DOHH2 (cell line): ENCODE measurements at regions not wholly inside any gene's neighbourhood (a gene's known extent, or its start where the extent isn't known, plus 50 kb on each side); places are given as distances from the start of the nearest gene placed in this dataset.
"Not testable (repeated sequence)": the region's sequence is repeated elsewhere in the genome, so short reads cannot be mapped to it uniquely, and the experiment has no call there.

ENCODE experiments used
- H3F3A ChIP-seq: fragments of 200-600 bp; sonication (generic), shearing (Covaris generic); 2 replicates; pipeline ENCODE4 v1.6.0; 2016; ENCODE audit warnings: antibody characterized with exemption, mild to moderate bottlenecking; ENCODE audit not compliant: control insufficient read depth, insufficient read depth
- H3K27ac ChIP-seq: fragments of 200-600 bp; sonication (generic); 2 replicates; pipeline ENCODE4 v1.5.1; 2014; ENCODE audit warnings: low read depth, mild to moderate bottlenecking, low read length, moderate library complexity
- H3K27me3 ChIP-seq: fragments of 200-600 bp; sonication (generic); 2 replicates; pipeline ENCODE4 v1.6.1; 2014; ENCODE audit warnings: mild to moderate bottlenecking, low read length, mixed read lengths; ENCODE audit not compliant: control insufficient read depth
- H3K36me3 ChIP-seq: fragments of 200-600 bp; sonication (generic); 2 replicates; pipeline ENCODE4 v1.6.1; 2014; ENCODE audit warnings: mild to moderate bottlenecking, low read length, moderate library complexity, mixed read lengths; ENCODE audit not compliant: control insufficient read depth
- H3K4me1 ChIP-seq: fragments of 200-600 bp; sonication (generic); 2 replicates; pipeline ENCODE4 v1.6.1; 2014; ENCODE audit warnings: mild to moderate bottlenecking, low read length, mixed read lengths; ENCODE audit not compliant: control insufficient read depth
- H3K4me2 ChIP-seq: fragments of 200-600 bp; sonication (generic); 2 replicates; pipeline ENCODE4 v1.6.0; 2014; ENCODE audit warnings: mild to moderate bottlenecking, low read length, moderate library complexity
- H3K4me3 ChIP-seq: fragments of 200-600 bp; sonication (generic); 2 replicates; pipeline ENCODE4 v1.5.1; 2014; ENCODE audit warnings: mild to moderate bottlenecking, low read length, mixed read lengths
- H3K79me2 ChIP-seq: fragments of 200-600 bp; sonication (generic); 2 replicates; pipeline ENCODE4 v1.6.1; 2014; ENCODE audit warnings: mild to moderate bottlenecking, low read length, mixed read lengths; ENCODE audit not compliant: control insufficient read depth
- H3K9me2 ChIP-seq: fragments of 200-600 bp; sonication (generic); replicated peaks from 2 replicates; pipeline ENCODE4 v1.6.1; 2014; ENCODE audit warnings: mild to moderate bottlenecking, low read length, mixed read lengths; ENCODE audit not compliant: control insufficient read depth
- H3K9me3 ChIP-seq: fragments of 200-600 bp; sonication (generic); 2 replicates; pipeline ENCODE4 v1.6.1; 2014; ENCODE audit warnings: antibody characterized with exemption, low read length, mixed read lengths; ENCODE audit not compliant: control insufficient read depth, insufficient read depth
- H4K20me1 ChIP-seq: fragments of 200-600 bp; sonication (generic); 2 replicates; pipeline ENCODE4 v1.6.0; 2014; ENCODE audit warnings: low read depth, mild to moderate bottlenecking, antibody characterized with exemption, low read length, moderate library complexity; ENCODE audit not compliant: control insufficient read depth, insufficient read depth
- EZH2phosphoT487 ChIP-seq: fragments of 200-600 bp; sonication (generic); IDR thresholded peaks from 2 replicates; pipeline ENCODE4 v1.6.1; 2017; ENCODE audit warnings: borderline replicate concordance, mild to moderate bottlenecking, antibody characterized with exemption, low read length, moderate library complexity, mixed read lengths
- TF ChIP-seq, protein P1 (sequence below): fragments of 200-600 bp; sonication (generic); IDR thresholded peaks from one replicate; pipeline ENCODE4 v1.5.1; 2014; ENCODE audit warnings: antibody characterized with exemption, mild to moderate bottlenecking, low read depth, low read length; ENCODE audit not compliant: poor library complexity, severe bottlenecking

- Histone ChIP-seq H3F3A (no peaks in the 10 kb centered on the region), H3K9me2 (no peaks in the 10 kb centered on the region), H3K79me2 (no peaks in the 10 kb centered on the region), H3K9me3 (no peaks in the 10 kb centered on the region), H3K27ac (no peak overlapping the region), H3K36me3 (no peaks in the 10 kb centered on the region), H3K27me3 (no peaks in the 10 kb centered on the region), H4K20me1 (no peaks in the 10 kb centered on the region), H3K4me2 (no peak overlapping the region), H3K4me3 (no peak overlapping the region), H3K4me1 (no peaks in the 10 kb centered on the region)
- TF ChIP-seq EZH2phosphoT487, result no peak
- TF ChIP-seq, protein P1, sequence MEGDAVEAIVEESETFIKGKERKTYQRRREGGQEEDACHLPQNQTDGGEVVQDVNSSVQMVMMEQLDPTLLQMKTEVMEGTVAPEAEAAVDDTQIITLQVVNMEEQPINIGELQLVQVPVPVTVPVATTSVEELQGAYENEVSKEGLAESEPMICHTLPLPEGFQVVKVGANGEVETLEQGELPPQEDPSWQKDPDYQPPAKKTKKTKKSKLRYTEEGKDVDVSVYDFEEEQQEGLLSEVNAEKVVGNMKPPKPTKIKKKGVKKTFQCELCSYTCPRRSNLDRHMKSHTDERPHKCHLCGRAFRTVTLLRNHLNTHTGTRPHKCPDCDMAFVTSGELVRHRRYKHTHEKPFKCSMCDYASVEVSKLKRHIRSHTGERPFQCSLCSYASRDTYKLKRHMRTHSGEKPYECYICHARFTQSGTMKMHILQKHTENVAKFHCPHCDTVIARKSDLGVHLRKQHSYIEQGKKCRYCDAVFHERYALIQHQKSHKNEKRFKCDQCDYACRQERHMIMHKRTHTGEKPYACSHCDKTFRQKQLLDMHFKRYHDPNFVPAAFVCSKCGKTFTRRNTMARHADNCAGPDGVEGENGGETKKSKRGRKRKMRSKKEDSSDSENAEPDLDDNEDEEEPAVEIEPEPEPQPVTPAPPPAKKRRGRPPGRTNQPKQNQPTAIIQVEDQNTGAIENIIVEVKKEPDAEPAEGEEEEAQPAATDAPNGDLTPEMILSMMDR, result no peak
Measured at GRCh38 chr9:106487266-106487665, 375.7 kb upstream of the ZNF462 start.

DNA sequence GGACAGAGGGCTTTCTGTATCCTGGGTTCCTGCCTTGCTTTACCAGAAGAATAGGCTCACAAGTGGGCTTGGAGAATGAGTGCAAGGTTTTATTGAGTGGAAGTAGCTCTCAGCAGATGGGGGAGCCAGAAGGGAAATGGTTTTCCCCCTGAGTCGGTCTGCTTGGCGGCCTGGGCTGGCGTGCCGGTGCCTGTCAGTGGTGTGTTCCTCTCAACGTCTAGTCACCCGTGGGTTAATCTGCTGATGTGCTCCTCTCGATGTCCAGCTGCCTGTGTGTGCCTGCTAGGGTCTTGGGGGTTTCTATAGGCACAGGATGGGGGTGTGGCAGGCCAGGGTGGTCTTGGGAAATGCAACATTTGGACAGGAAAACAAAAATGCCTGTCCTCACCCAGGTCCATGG lies 370.8 kb upstream of the ZNF462 start:
- not testable (repeated sequence) for H3K9me3 ChIP-seq, H3K9me2 ChIP-seq, H3K79me2 ChIP-seq

DNA sequence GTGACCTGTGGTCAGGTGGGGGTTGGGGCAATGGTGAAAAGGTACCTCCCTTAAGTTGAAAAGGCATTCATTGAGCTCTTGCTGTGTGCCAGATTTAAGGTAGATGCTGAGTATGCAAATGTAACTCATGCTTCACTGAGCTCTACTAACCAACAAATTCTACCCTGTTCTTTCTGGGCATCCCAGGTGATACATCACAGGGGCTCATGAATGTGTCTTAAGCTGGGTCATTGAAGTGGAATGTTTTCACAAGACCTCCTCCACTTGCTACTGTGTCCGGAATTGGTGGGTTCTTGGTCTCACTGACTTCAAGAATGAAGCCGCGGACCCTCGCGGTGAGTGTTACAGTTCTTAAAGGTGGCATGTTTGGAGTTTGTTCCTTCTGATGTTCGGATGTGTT lies 362.8 kb upstream of the ZNF462 start:
- Histone ChIP-seq H3K9me2 (no peaks in the 10 kb centered on the region), H3K79me2 (no peaks in the 10 kb centered on the region), H3K4me3 (no peak overlapping the region), H3K4me2 (no peak overlapping the region), H3F3A (no peaks in the 10 kb centered on the region), H3K27ac (no peak overlapping the region), H3K36me3 (no peaks in the 10 kb centered on the region), H3K4me1 (no peaks in the 10 kb centered on the region), H3K9me3 (no peaks in the 10 kb centered on the region), H3K27me3 (no peaks in the 10 kb centered on the region), H4K20me1 (no peaks in the 10 kb centered on the region)
- TF ChIP-seq, protein P1, result no peak
- TF ChIP-seq EZH2phosphoT487, result no peak

More for the DNA sequence above, 370.8 kb upstream of the ZNF462 start:
- not testable (repeated sequence) for H4K20me1 ChIP-seq, H3K4me3 ChIP-seq, H3K4me1 ChIP-seq, H3K27ac ChIP-seq, H3F3A ChIP-seq, H3K4me2 ChIP-seq, H3K27me3 ChIP-seq, H3K36me3 ChIP-seq

DNA sequence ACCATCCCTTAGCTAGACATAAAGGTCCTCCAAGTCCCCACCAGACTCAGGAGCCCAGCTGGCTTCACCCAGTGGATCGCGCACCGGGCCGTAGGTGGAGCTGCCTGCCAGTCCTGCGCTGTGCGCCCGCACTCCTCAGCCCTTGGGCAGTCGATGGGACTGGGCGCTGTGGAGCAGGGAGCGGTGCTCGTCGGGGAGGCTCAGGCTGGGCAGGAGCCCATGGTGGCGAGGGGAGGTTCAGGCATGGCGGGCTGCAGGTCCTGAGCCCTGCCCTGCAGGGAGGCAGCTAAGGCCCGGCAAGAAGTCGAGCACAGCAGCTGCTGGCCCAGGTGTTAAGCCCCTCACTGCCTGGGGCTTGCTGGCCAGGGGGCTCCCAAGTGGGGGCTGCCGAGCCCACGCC lies 361.8 kb upstream of the ZNF462 start:
- not testable (repeated sequence) for H3K27me3 ChIP-seq, H3K9me3 ChIP-seq, H3K4me3 ChIP-seq, H3K79me2 ChIP-seq, H4K20me1 ChIP-seq, H3K9me2 ChIP-seq, H3K36me3 ChIP-seq, H3K4me2 ChIP-seq, H3K4me1 ChIP-seq, H3F3A ChIP-seq, H3K27ac ChIP-seq
